HG03066 (cell line): ENCODE measurements at regions not wholly inside any gene's neighbourhood (a gene's known extent, or its start where the extent isn't known, plus 50 kb on each side); places are given as distances from the start of the nearest gene placed in this dataset.

Source experiments
- ATAC-seq: cut with Tn5 transposase; IDR thresholded peaks from one replicate; pipeline ENCODE4 v1.9.1; 2021; ENCODE audit warnings: low read depth; ENCODE audit not compliant: unreplicated experiment

- ATAC-seq: no peak
These were observed 241.2 kb downstream of the PTBP2 start for GRCh38 chr1:96962751-96963211.

GRCh38 chr1:96964761-96965160, 243.2 kb downstream of the PTBP2 start:
- no peak for ATAC-seq

- peak; percentile 93 for ATAC-seq
These were observed 245.1 kb downstream of the PTBP2 start for GRCh38 chr1:96966536-96967138.

GRCh38 chr1:96967311-96967710, 245.7 kb downstream of the PTBP2 start:
- no peak for ATAC-seq

- no peak for ATAC-seq
These were observed 247.0 kb downstream of the PTBP2 start for GRCh38 chr1:96968541-96968940.

- ATAC-seq: no peak
These were observed 247.4 kb downstream of the PTBP2 start for GRCh38 chr1:96968983-96969382.

- no peak for ATAC-seq
These were observed 248.1 kb downstream of the PTBP2 start for GRCh38 chr1:96969656-96970163.

GRCh38 chr1:96971439-96971838, 249.9 kb downstream of the PTBP2 start:
- ATAC-seq: no peak

GRCh38 chr1:96971849-96972602, 250.4 kb downstream of the PTBP2 start:
- no peak for ATAC-seq

GRCh38 chr1:96973605-96974004, 252.0 kb downstream of the PTBP2 start:
- ATAC-seq: no peak

GRCh38 chr1:96978444-96978843, 256.9 kb downstream of the PTBP2 start:
- ATAC-seq: no peak

GRCh38 chr1:96978901-96979300, 257.3 kb downstream of the PTBP2 start:
- ATAC-seq: no peak

- no peak for ATAC-seq
These were observed 258.0 kb downstream of the PTBP2 start for GRCh38 chr1:96979304-96980268.

- ATAC-seq: no peak
These were observed 258.9 kb downstream of the PTBP2 start for GRCh38 chr1:96980448-96980847.

GRCh38 chr1:96981181-96981580, 259.6 kb downstream of the PTBP2 start:
- ATAC-seq: no peak

GRCh38 chr1:96982118-96982517, 260.5 kb downstream of the PTBP2 start:
- ATAC-seq: no peak

- ATAC-seq: no peak
These were observed 262.3 kb downstream of the PTBP2 start for GRCh38 chr1:96983866-96984265.

- ATAC-seq: no peak
These were observed 265.7 kb downstream of the PTBP2 start for GRCh38 chr1:96987186-96987703.

GRCh38 chr1:96989302-96989701, 267.7 kb downstream of the PTBP2 start:
- ATAC-seq: no peak

- no peak for ATAC-seq
These were observed 268.6 kb downstream of the PTBP2 start for GRCh38 chr1:96990136-96990535.

GRCh38 chr1:96991261-96991660, 269.7 kb downstream of the PTBP2 start:
- no peak for ATAC-seq
